ENCODE measurements at regions not wholly inside any gene's neighbourhood (a gene's known extent, or its start where the extent isn't known, plus 50 kb on each side); places are given as distances from the start of the nearest gene placed in this dataset.
"Not testable (repeated sequence)": the region's sequence is repeated elsewhere in the genome, so short reads cannot be mapped to it uniquely, and the experiment has no call there.

DNA sequence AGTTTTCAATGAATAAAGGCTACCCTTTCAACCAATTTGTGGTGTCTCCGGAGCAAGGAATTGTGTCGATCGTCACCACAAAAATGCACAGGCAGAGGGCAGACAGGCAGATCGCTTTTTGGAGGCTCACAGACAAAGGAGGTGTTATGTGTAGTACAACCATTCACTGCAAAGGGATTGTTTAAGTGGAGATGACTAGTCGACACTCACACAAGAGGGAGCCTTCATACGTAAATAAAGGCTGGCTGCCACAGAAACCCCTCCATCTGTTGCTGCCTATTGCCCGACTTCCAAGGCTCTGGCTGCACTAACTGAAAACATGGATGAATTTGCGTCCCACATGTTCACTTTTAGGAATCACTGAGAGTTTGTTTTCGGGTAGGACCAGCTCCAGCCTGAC, 281.1 kb downstream of the NKX6-1 start:
- DNase-seq: no peak

GRCh38 chr4:84215217-84215616, 283.9 kb downstream of the NKX6-1 start:
- DNase-seq: no peak

GRCh38 chr4:84206226-84206625, 292.9 kb downstream of the NKX6-1 start:
- not testable (repeated sequence) for DNase-seq

DNA sequence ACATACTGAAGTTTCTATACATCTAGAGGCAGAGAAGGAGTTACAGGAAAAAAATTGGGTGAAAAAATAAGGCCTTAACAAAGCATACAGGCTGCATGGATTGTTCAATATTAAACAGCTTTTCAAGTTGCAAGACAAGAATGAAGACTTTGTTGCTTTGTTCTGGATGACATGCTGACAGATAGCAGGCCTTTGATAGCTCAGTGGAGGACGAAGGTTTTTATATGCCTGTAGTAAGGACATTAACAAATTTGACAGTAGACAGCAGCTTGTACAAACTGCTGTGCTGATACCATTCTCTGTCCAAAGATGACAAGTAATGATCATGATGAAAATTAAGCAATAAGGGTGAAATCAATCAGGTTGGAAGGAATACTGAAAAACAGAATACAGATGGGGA, 309.9 kb downstream of the NKX6-1 start:
- no peak for DNase-seq

- DNase-seq: no peak
These were observed 319.7 kb downstream of the NKX6-1 start for GRCh38 chr4:84179409-84179808.

DNA sequence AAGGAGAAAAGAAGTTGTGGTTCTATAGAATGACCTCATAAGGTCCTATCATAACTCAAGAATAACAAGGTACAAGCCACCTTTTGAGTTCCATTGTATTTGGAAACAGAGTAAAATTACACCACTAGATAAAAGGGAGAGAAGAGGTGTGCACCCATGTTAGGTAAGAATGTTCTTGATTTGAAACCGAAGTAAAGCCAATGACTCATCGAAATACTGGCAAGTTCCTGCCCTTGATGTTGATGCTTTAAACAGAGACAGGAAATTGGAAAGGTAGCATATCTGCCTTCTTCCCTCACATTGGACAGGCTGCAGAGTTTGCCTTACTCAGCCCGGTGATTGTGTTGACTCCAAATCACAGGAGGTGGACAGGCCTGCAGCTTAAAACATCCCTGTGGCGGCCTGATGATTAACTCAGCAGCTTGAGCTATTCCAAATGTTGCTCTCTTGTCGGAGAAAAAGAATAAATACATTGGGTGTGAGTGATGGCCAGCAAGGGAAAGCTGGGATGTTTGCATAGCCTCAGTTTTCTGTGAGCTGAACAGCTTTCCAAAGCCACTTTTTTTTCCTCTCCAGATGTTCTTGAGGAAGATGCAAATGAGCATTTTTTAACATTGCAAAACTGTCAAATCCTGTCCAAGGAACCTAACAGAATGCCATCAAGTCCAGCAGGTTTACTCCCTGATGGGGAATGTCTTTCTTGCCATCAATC, 321.1 kb downstream of the NKX6-1 start:
- no peak for DNase-seq

DNA sequence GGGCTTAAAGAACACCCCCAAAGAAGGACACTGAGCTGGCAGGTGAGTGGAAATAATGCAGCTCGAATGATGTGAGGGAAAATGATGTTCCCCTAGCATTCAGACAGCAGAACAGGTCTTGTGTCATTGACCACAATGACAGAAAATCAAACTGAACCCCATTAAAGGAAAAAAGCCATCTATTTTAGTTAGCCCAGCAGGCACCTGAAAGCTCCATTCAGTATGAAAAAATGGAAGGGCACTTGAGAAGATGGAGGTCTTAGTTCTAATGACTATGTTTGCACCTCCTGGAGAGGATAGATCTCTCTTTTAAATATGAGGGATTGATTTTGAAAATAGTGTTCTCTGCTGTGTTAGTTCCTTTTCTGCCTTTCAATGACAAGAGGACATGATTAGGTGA, 323.1 kb downstream of the NKX6-1 start:
- no peak for DNase-seq

GRCh38 chr4:84171871-84172270, 327.2 kb downstream of the NKX6-1 start:
- no peak for DNase-seq

DNA sequence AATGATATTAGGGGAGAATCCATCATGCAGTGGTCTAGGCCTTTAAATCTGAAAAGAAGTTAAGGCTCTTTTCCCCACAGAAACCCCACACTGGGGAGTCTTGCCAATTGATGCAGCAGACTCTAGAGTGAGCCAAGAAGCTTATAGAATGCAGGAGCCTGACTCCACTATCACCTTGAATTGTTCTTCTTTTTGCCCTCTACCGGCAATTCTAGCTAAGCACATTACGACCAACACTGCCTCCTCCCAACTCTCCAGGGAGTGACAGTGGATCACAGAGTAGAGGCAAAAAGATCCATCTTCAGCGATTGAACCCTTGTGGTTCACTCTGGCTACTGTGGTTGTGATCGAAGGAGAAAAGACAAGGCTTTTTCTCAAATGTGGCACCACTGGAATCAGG, 331.5 kb downstream of the NKX6-1 start:
- no peak for DNase-seq

DNA sequence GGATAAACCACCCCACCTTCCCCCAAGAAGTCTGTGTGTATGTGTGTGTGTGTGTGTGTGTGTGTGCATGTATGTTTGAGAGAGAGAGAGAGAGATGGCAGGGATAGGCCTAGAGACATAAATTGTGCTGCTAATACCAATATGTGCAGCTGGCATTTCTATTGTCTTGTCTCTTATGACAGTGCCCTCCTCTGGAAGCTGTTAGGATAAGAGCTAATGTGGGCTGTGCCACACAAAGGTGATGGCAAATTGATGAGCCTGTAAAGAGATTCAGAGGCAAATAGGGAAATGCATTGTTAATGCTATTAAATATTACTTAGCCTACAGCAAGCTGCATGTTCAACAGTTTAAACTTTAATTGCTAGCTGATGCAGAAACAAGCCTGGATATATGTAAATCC, 332.0 kb downstream of the NKX6-1 start:
- no peak for DNase-seq

- no peak for DNase-seq
These were observed 332.6 kb downstream of the NKX6-1 start for GRCh38 chr4:84166486-84166885.

DNA sequence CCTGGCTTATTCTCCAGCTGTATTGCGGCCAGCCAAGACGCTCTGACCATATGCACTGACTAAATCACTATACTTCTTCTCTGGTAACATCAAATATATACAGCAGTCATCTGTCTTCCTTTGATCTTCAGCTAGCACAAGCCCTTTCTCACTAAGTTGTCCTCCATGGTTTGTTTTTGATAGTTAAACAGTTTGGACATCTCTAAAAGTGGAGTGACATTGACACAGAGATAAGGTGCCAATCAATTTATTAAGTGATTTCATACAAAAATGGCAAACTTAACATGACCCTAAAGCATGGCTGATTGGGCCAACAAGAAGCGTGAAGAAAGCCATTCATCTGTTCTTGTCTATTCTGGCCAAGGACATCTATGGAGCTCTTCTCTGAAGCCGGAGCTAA, 334.9 kb downstream of the NKX6-1 start:
- no peak for DNase-seq

- DNase-seq: no peak
These were observed 339.3 kb downstream of the NKX6-1 start for GRCh38 chr4:84159762-84160161.

DNA sequence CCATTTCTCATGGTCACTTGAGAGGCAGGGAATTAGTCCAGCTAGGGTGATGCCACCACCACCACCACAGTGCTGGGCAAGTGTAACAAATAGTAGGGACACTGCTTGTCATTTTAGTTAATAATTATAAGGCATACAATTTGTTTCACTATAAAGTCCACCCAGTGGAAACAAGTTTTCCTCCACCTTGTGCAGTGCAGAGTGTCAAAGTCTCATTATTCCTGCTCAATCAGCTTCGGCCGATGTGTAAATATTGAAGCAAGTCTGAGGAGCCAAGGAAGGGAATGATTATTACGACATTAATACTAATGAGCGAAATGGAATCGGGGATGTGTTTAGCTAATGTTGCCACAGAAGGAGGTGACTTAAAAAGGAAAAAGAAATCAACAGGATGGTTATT, 340.4 kb downstream of the NKX6-1 start:
- DNase-seq: no peak

DNA sequence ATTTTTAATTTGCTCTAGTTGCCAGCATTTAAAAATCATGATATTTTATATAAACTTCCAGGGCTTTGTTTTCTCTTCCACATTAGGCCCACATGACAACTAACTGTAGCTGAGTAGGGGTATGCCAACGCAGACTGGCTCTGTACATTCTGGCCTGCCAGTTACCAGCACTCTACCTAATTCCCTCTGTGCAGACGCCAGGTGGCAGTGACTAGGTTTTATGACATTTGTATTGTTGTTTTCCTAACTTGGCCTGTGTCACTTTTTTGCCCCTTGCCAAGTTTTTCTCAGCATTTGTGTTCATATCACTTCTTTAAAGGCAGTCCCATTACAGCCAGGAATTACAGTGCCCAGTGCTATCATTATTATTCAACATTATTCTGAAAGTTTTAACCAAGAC, 347.5 kb downstream of the NKX6-1 start:
- no peak for DNase-seq

DNA sequence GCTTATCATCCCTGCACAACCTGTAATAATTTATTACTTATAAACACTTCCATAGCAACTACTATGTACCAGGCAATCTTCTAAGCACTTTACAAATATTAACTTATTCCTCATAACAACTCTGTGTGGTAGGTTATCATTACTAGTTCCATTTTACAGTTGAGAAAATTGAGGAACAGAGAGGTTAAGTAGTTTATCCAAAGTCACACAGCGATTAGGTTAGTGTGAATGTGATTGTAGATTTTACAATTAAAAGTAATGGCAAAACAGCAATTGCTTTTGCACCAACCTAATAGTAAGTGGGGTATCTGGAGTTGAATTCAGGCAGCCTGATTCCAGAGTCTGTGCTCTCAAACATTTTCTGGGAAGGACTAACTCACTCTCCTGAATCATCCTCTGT, 348.9 kb downstream of the NKX6-1 start:
- no peak for DNase-seq

DNA sequence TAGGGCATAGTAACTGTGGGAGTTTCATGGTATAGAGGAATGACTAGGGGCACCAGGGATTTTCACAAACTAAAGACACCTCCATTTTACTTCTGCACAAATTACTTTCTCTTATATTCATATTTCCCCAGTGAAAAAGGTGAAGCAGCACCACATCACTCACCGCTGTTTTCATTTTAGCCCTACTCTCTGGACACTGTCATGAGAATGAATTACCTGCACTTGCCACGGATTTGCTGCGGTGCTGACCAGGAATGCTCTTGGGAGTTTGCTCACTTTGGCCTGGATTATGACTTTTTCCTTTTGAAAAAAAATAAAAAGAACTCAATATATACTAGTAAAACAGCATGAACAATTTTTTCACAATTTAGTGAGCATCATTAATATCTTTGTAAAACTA, 351.3 kb downstream of the NKX6-1 start:
- no peak for DNase-seq

DNA sequence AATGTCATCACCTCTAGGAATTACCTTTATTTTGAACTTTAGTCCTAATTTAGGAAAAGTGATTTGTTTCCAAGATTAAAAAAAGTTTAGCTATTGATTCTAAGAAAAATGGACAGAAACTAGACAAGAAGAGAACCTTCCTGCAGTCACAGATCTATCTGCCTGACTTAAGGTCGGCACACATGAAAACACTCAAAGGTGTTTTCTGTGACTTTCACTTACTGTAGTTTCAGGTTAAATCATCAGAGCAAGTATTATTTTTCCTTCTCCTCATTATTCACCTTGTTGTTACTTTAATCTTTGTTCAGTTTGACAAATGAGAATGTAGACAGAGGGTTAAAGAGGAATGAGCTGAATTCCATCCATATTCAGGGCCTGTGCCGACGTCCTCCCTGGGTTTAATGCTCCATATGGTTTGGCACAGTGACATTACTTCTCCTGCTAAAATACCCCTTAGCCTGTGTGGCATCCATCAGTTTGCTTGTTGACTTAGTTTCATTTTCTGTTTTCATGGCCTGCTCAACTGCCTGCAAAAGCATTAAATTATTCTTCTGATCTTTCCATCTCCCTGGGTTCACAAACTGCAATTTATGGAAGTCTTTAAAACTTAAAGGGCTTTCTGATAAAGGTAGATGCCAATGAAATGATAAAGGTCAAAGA, 352.7 kb downstream of the NKX6-1 start:
- DNase-seq: no peak

- no peak for DNase-seq
These were observed 353.9 kb downstream of the NKX6-1 start for GRCh38 chr4:84145176-84145575.

DNA sequence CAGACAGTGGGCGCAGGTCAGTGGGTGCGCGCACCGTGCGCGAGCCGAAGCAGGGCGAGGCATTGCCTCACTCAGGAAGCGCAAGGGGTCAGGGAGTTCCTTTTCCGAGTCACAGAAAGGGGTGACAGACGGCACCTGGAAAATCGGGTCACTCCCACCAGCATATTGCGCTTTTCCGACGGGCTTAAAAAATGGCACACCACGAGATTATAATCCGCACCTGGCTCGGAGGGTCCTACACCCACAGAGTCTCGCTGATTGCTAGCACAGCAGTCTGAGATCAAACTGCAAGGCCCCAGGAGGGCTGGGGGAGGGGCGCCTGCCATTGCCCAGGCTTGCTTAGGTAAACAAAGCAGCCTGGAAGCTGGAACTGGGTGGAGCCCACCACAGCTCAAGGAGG, 372.2 kb downstream of the NKX6-1 start:
- DNase-seq: not testable (repeated sequence)

- DNase-seq: no peak
These were observed 372.9 kb downstream of the NKX6-1 start for GRCh38 chr4:84126061-84126787.

GRCh38 chr4:84110040-84110439, 389.1 kb downstream of the NKX6-1 start:
- no peak for DNase-seq

GRCh38 chr4:84101653-84102625, 397.2 kb downstream of the NKX6-1 start:
- not testable (repeated sequence) for DNase-seq
